Progenitor cell of endocrine pancreas (in vitro differentiated cells): ENCODE measurements at regions not wholly inside any gene's neighbourhood (a gene's known extent, or its start where the extent isn't known, plus 50 kb on each side); places are given as distances from the start of the nearest gene placed in this dataset.

Experiments used
- DNase-seq: peaks from one replicate; pipeline ENCODE4 v3.0.0; 2021; ENCODE audit warnings: low spot score; ENCODE audit not compliant: unreplicated experiment
- H3K27ac Mint-ChIP-seq: 2 replicates; pipeline ENCODE4 v1.8.0; 2021; ENCODE audit warnings: mild to moderate bottlenecking, moderate library complexity, mixed read lengths
- H3K27me3 Mint-ChIP-seq: 2 replicates; pipeline ENCODE4 v1.8.0; 2021; ENCODE audit warnings: mixed read lengths
- H3K36me3 Mint-ChIP-seq: 2 replicates; pipeline ENCODE4 v1.8.0; 2022; ENCODE audit warnings: mixed read lengths; ENCODE audit not compliant: insufficient read depth
- H3K4me1 Mint-ChIP-seq: 2 replicates; pipeline ENCODE4 v1.8.0; 2021; ENCODE audit warnings: low read depth, mixed read lengths
- H3K4me3 Mint-ChIP-seq: 2 replicates; pipeline ENCODE4 v1.8.0; 2021; ENCODE audit warnings: low read depth, mild to moderate bottlenecking, moderate library complexity, mixed read lengths
- H3K9me3 Mint-ChIP-seq: 2 replicates; pipeline ENCODE4 v1.8.0; 2021; ENCODE audit warnings: low read depth, mixed read lengths
- CTCF ChIP-seq: fragments of 200-600 bp; sonication (generic); IDR thresholded peaks from one replicate; pipeline ENCODE4 v1.5.0; 2021; ENCODE audit warnings: antibody characterized with exemption, mild to moderate bottlenecking; ENCODE audit not compliant: unreplicated experiment

DNA sequence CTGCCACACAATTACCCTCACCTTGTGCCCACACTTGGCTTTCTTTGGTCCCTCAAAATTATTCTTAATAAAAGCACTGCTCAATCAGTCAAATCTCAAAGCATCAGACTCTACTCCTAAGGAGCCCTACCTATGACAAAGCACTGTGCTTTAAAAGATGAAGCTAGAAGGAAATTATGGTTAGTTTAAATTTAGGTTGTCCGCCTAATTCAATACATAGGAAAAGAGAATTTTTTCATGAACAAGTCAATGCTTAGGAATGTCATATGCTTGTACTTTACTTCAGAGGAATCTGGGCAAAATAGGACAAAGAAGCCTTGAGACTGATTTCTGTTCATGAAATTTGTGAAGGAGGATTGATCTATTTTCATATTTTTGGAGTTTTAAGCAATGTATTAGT is 726.4 kb upstream of the CDH2 start:
- Mint-ChIP-seq H3K9me3 (no peaks in the 10 kb centered on the region), H3K36me3 (no peaks in the 10 kb centered on the region), H3K27ac (no peak overlapping the region), H3K4me1 (no peaks in the 10 kb centered on the region), H3K27me3 (no peaks in the 10 kb centered on the region), H3K4me3 (no peak overlapping the region)
- no peak for TF ChIP-seq CTCF
- no peak for DNase-seq

DNA sequence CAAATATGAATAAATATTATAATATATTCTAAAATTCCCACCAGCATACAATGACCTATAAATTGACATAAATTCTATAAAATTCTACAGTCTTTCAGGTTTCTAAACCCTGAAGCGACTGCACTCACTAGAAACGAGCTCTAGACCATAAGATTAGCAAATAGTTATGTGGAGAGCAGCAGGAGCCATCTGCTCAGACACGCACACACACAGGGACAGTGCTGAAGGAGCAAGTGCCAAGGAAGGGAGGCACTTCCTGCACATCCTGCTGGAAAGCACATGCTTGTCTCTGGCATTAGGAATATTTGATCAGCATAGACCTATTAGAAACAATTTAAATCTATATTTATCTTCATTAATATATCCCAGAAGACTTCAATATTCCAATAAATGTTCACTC is 713.9 kb upstream of the CDH2 start:
- no peak overlapping the region for H3K27ac Mint-ChIP-seq
- no peak overlapping the region for H3K4me3 Mint-ChIP-seq
- no peaks in the 10 kb centered on the region for H3K4me1 Mint-ChIP-seq
- TF ChIP-seq CTCF, result no peak
- no peak for DNase-seq
- peaks cover 10% of the 10 kb centered on the region for H3K9me3 Mint-ChIP-seq
- H3K27me3 Mint-ChIP-seq, result no peaks in the 10 kb centered on the region
- peaks cover under 1% of the 10 kb centered on the region for H3K36me3 Mint-ChIP-seq

DNA sequence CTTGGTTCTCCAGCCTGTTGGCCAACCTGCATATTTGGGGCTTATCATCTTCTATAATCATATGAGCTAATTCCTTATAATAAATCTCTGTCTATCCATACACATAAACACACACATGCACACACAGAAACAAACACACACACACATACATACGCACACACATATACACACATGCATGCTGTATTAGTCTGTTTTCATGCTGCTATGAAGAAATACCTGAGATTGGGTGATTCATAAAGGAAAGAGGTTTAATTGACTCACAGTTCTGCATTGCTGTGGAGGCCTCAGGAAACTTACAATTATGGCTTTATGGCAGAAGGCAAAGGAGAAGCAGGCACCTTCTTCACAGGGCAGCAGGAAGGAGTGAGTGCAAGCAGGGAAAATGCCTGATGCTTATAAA is 707.4 kb upstream of the CDH2 start:
- H3K4me1 Mint-ChIP-seq, result no peaks in the 10 kb centered on the region
- no peaks in the 10 kb centered on the region for H3K9me3 Mint-ChIP-seq
- no peak overlapping the region for H3K27ac Mint-ChIP-seq

GRCh38 chr18:28880856-28881255 is 703.9 kb upstream of the CDH2 start:
- no peak overlapping the region for H3K27ac Mint-ChIP-seq
- peaks cover 4% of the 10 kb centered on the region for H3K9me3 Mint-ChIP-seq
- no peaks in the 10 kb centered on the region for H3K27me3 Mint-ChIP-seq
- H3K4me1 Mint-ChIP-seq, result no peaks in the 10 kb centered on the region
- H3K36me3 Mint-ChIP-seq, result no peaks in the 10 kb centered on the region
- no peak for TF ChIP-seq CTCF
- no peak overlapping the region for H3K4me3 Mint-ChIP-seq
- no peak for DNase-seq

More for the DNA sequence above, 707.4 kb upstream of the CDH2 start:
- no peak for DNase-seq
- Mint-ChIP-seq H3K36me3 (no peaks in the 10 kb centered on the region), H3K27me3 (no peaks in the 10 kb centered on the region), H3K4me3 (no peak overlapping the region)
- no peak for TF ChIP-seq CTCF

- H3K27ac Mint-ChIP-seq, result no peak overlapping the region
- peaks cover 4% of the 10 kb centered on the region for H3K9me3 Mint-ChIP-seq
- DNase-seq, result no peak
- no peaks in the 10 kb centered on the region for H3K27me3 Mint-ChIP-seq
- H3K36me3 Mint-ChIP-seq, result no peaks in the 10 kb centered on the region
- no peak overlapping the region for H3K4me3 Mint-ChIP-seq
- TF ChIP-seq CTCF, result no peak
- H3K4me1 Mint-ChIP-seq, result no peaks in the 10 kb centered on the region
These were observed 698.1 kb upstream of the CDH2 start for GRCh38 chr18:28875059-28875458.
